HCT116 (cell line): ENCODE measurements at regions not wholly inside any gene's neighbourhood (a gene's known extent, or its start where the extent isn't known, plus 50 kb on each side); places are given as distances from the start of the nearest gene placed in this dataset.

ENCODE experiments used
- ATAC-seq: fragments of 200-7000 bp; cut with Tn5 transposase; 2 replicates; pipeline ENCODE4 v1.9.1; 2020; ENCODE audit warnings: mild to moderate bottlenecking, moderate library complexity
- BruUV-seq: library from RNA; stranded (reverse); fragments of 400-500 nt; replicated peaks from 2 replicates; lab custom pipeline; 2021; lab: Mats Ljungman, UMichigan
- CTCF ChIA-PET: fragments of 300-600 bp; sonication (Branson Sonifier 250); formaldehyde crosslinking; loops from one replicate; lab custom pipeline; 2021; ENCODE audit warnings: antibody characterized with exemption; lab: Charles Lee
- POLR2A ChIA-PET: fragments of 300-600, 350-600 bp; sonication (Branson Sonifier 250); formaldehyde crosslinking; loops from one replicate; lab custom pipeline; 2021; ENCODE audit warnings: antibody characterized with exemption; lab: Charles Lee
- RAD21 ChIA-PET, 2 experiments: fragments of 300-600 bp; sonication (Branson Sonifier 250); formaldehyde crosslinking; loops; one replicate each; lab custom pipeline; 2023; ENCODE audit warnings: low total read pairs in 2 of 2; ENCODE audit not compliant: uncharacterized antibody in 2 of 2, unreplicated experiment in 2 of 2, low non-redundant PET in 1 of 2; lab: Charles Lee
- DNase-seq: peaks from one replicate; pipeline ENCODE4 v3.0.0-alpha.2; 2010; ENCODE audit warnings: low read depth, low spot score
- H2AFZ ChIP-seq: fragments of 200-600 bp; shearing (Covaris generic), sonication (generic); 2 replicates; pipeline ENCODE4 v1.6.1; 2017; ENCODE audit warnings: low read depth, mixed run types, mixed read lengths, antibody characterized with exemption, low read length; ENCODE audit not compliant: poor library complexity, severe bottlenecking
- H3K27ac ChIP-seq: 2 replicates; pipeline ENCODE4 v1.5.1; 2012; ENCODE audit warnings: low read depth, low read length
- H3K27me3 ChIP-seq: fragments of 200-600 bp; sonication (generic); 2 replicates; pipeline ENCODE4 v1.6.1; 2016; ENCODE audit warnings: mixed run types, low read length, mixed read lengths; ENCODE audit not compliant: insufficient read depth
- H3K36me3 ChIP-seq, 2 experiments: fragments of 200-500 bp in 1 of 2; fragments of 200-600 bp in 1 of 2; sonication (Bioruptor generic) in 1 of 2; sonication (generic) in 1 of 2; 2 replicates each; pipeline versions ENCODE4 v1.5.1 to v1.6.1; 2014 to 2016; ENCODE audit warnings: low read length in 2 of 2, inconsistent platforms in 1 of 2, mixed read lengths in 1 of 2, mixed run types in 1 of 2; ENCODE audit not compliant: insufficient read depth in 2 of 2, control insufficient read depth in 1 of 2
- H3K4me1 ChIP-seq, 2 experiments: fragments of 200-600 bp in 1 of 2; sonication (generic) in 1 of 2; 2 replicates each; pipeline versions ENCODE4 v1.5.1 to v1.6.1; 2012 to 2017; ENCODE audit warnings: low read length in 2 of 2, inconsistent platforms in 1 of 2, mild to moderate bottlenecking in 1 of 2, mixed read lengths in 1 of 2, mixed run types in 1 of 2, moderate library complexity in 1 of 2; ENCODE audit not compliant: insufficient read depth in 2 of 2, control insufficient read depth in 1 of 2
- H3K4me2 ChIP-seq: fragments of 200-600 bp; sonication (generic); 2 replicates; pipeline ENCODE4 v1.6.1; 2017; ENCODE audit warnings: mixed run types, low read length, mixed read lengths
- H3K4me3 ChIP-seq, 2 experiments: fragments of 200-600 bp in 1 of 2; sonication (generic) in 1 of 2; replicated peaks in 1 of 2; 2 replicates each; pipeline ENCODE4 v1.5.1; 2011 to 2016; ENCODE audit warnings: low read length in 2 of 2, control low read depth in 1 of 2, low read depth in 1 of 2, mild to moderate bottlenecking in 1 of 2, mixed read lengths in 1 of 2, mixed run types in 1 of 2
- H3K79me2 ChIP-seq: fragments of 200-600 bp; sonication (generic); 2 replicates; pipeline ENCODE4 v1.6.1; 2017; ENCODE audit warnings: mild to moderate bottlenecking, mixed run types, low read length, moderate library complexity, mixed read lengths; ENCODE audit not compliant: insufficient read depth
- H3K9ac ChIP-seq: fragments of 200-600 bp; sonication (generic); 2 replicates; pipeline ENCODE4 v1.6.1; 2016; ENCODE audit warnings: low read length, mixed read lengths
- H3K9me2 ChIP-seq: fragments of 200-600 bp; sonication (generic), shearing (Covaris generic); 2 replicates; pipeline ENCODE4 v1.6.1; 2017; ENCODE audit warnings: mixed run types, mild to moderate bottlenecking, moderate library complexity; ENCODE audit not compliant: insufficient read depth
- H3K9me3 ChIP-seq, 2 experiments: fragments of 200-500 bp in 1 of 2; fragments of 200-600 bp in 1 of 2; sonication (Bioruptor generic) in 1 of 2; sonication (generic) in 1 of 2; 2 replicates each; pipeline ENCODE4 v1.6.1; 2014 to 2017; ENCODE audit warnings: low read length in 2 of 2, mixed read lengths in 2 of 2, inconsistent platforms in 1 of 2, low read depth in 1 of 2, mild to moderate bottlenecking in 1 of 2, mixed run types in 1 of 2, moderate library complexity in 1 of 2; ENCODE audit not compliant: control insufficient read depth in 1 of 2, insufficient read depth in 1 of 2
- H4K20me1 ChIP-seq: fragments of 200-600 bp; sonication (generic), shearing (Covaris generic); 2 replicates; pipeline ENCODE4 v1.6.1; 2017; ENCODE audit warnings: mixed run types, mild to moderate bottlenecking, moderate library complexity; ENCODE audit not compliant: insufficient read depth
- ATF3 ChIP-seq: IDR thresholded peaks from 2 replicates; pipeline ENCODE4 v1.6.1; 2012
- CBX3 ChIP-seq: IDR thresholded peaks from 2 replicates; pipeline ENCODE4 v1.6.1; 2012; ENCODE audit warnings: low read depth
- CEBPB ChIP-seq: IDR thresholded peaks from 2 replicates; pipeline ENCODE4 v1.6.1; 2012; ENCODE audit warnings: low read depth
- CTCF ChIP-seq, 3 experiments: fragments of 200-600 bp in 1 of 3; sonication (generic) in 1 of 3; IDR thresholded peaks in 2 of 3; conservative IDR thresholded peaks in 1 of 3; 2 replicates each; pipeline ENCODE4 v1.5.1; 2012 to 2017; ENCODE audit warnings: low read depth in 2 of 3, low read length in 2 of 3, antibody characterized with exemption in 1 of 3, borderline replicate concordance in 1 of 3, control low read depth in 1 of 3, mild to moderate bottlenecking in 1 of 3, mixed read lengths in 1 of 3, mixed run types in 1 of 3, moderate library complexity in 1 of 3; ENCODE audit not compliant: insufficient read depth in 1 of 3
- ELF1 ChIP-seq: IDR thresholded peaks from 2 replicates; pipeline ENCODE4 v1.6.1; 2012; ENCODE audit warnings: low read depth, borderline replicate concordance
- EZH2phosphoT487 ChIP-seq: fragments of 200-600 bp; IDR thresholded peaks from 2 replicates; pipeline ENCODE4 v1.6.1; 2018; ENCODE audit warnings: antibody characterized with exemption, borderline replicate concordance
- FOSL1 ChIP-seq: IDR thresholded peaks from 2 replicates; pipeline ENCODE4 v1.6.1; 2012; ENCODE audit warnings: low read depth
- JUND ChIP-seq: IDR thresholded peaks from 2 replicates; pipeline ENCODE4 v1.6.1; 2012
- POLR2A ChIP-seq: IDR thresholded peaks from 2 replicates; pipeline ENCODE4 v1.7.0; 2011; ENCODE audit warnings: borderline replicate concordance; ENCODE audit not compliant: insufficient read depth, insufficient read length; ENCODE audit errors: extremely low read depth
- RAD21 ChIP-seq: IDR thresholded peaks from 2 replicates; pipeline ENCODE4 v1.6.1; 2012; ENCODE audit warnings: low read depth, mild to moderate bottlenecking
- REST ChIP-seq: IDR thresholded peaks from 2 replicates; pipeline ENCODE4 v1.6.1; 2012; ENCODE audit warnings: low read depth
- SIN3A ChIP-seq: IDR thresholded peaks from 2 replicates; pipeline ENCODE4 v1.6.1; 2012; ENCODE audit warnings: low read depth
- SP1 ChIP-seq: IDR thresholded peaks from 2 replicates; pipeline ENCODE4 v1.6.1; 2012; ENCODE audit warnings: low read depth
- TCF7L2 ChIP-seq: IDR thresholded peaks from 2 replicates; pipeline ENCODE4 v1.7.0; 2011; ENCODE audit warnings: borderline replicate concordance, inconsistent platforms; ENCODE audit not compliant: insufficient read depth, insufficient read length; ENCODE audit errors: extremely low read depth
- YY1 ChIP-seq: IDR thresholded peaks from 2 replicates; pipeline ENCODE4 v1.6.1; 2011; ENCODE audit warnings: low read length, low read depth, moderate library complexity, mild to moderate bottlenecking; ENCODE audit not compliant: insufficient replicate concordance; ENCODE audit errors: extremely low read depth
- ZBTB33 ChIP-seq: IDR thresholded peaks from 2 replicates; pipeline ENCODE4 v1.6.1; 2011; ENCODE audit warnings: mild to moderate bottlenecking, low read length, moderate library complexity; ENCODE audit not compliant: insufficient replicate concordance; ENCODE audit errors: extremely low read depth
- ZFX ChIP-seq: fragments of 450-650 bp; IDR thresholded peaks from 2 replicates; pipeline ENCODE4 v1.6.1; 2017
- ZNF274 ChIP-seq: fragments of 200-500 bp; sonication (Bioruptor generic); IDR thresholded peaks from 2 replicates; pipeline ENCODE4 v1.6.1; 2014; ENCODE audit warnings: mild to moderate bottlenecking, low read depth, low read length, inconsistent platforms
- intact Hi-C: fragments of 100-400 bp; cut with micrococcal nuclease; formaldehyde crosslinking; loops from 2 replicates; pipeline ENCODE4 v1.10.0; 2022

GRCh38 chr4:186848437-186848836, 124.8 kb upstream of the FAT1 start:
- Histone ChIP-seq H3K27ac (0 out of 2 replicates have a peak overlapping the region, but pooled peaks have one; percentile 3), H2AFZ (no peak overlapping the region), H4K20me1 (no peaks in the 10 kb centered on the region), H3K9me2 (no peaks in the 10 kb centered on the region), H3K36me3 (peaks cover 0 to 5% of the 10 kb centered on the region in 2 experiments; a peak in 2 of 4 replicates), H3K9me3 (peaks cover 0 to 3% of the 10 kb centered on the region in 2 experiments; a peak in 1 of 4 replicates), H3K4me1 (peaks cover 37 to 66% of the 10 kb centered on the region in 2 experiments), H3K27me3 (no peaks in the 10 kb centered on the region), H3K9ac (no peak overlapping the region), H3K79me2 (peaks cover 40% of the 10 kb centered on the region), H3K4me3 (no peak overlapping the region), H3K4me2 (no peak overlapping the region)
- TF ChIP-seq SP1 (no peak), RAD21 (no peak), ATF3 (no peak), CEBPB (no peak), ZNF274 (no peak), CTCF (IDR thresholded peaks at IDR 0.05 in 2 of 3, conservative IDR thresholded peaks at IDR 0.05 in 1 of 3; ENCODE audit: borderline replicate concordance in 1 of 3, insufficient read depth in 1 of 3, low read depth in 2 of 3, low read length in 2 of 3) (no peak), POLR2A (no peak), REST (no peak), ZFX (no peak), SIN3A (no peak), ZBTB33 (no peak), TCF7L2 (no peak), FOSL1 (no peak), CBX3 (no peak), JUND (no peak), EZH2phosphoT487 (no peak), ELF1 (no peak), YY1 (no peak)
- intact Hi-C loops = no loop called here
- ChIA-PET RAD21 (no interaction called here), CTCF (no interaction called here), POLR2A (no interaction called here)
- BruUV-seq = no TSS peak
- ATAC-seq (no peak), DNase-seq (no peak)
